ENCODE measurements at regions not wholly inside any gene's neighbourhood (a gene's known extent, or its start where the extent isn't known, plus 50 kb on each side); places are given as distances from the start of the nearest gene placed in this dataset.
"Not testable (repeated sequence)": the region's sequence is repeated elsewhere in the genome, so short reads cannot be mapped to it uniquely, and the experiment has no call there.

DNA sequence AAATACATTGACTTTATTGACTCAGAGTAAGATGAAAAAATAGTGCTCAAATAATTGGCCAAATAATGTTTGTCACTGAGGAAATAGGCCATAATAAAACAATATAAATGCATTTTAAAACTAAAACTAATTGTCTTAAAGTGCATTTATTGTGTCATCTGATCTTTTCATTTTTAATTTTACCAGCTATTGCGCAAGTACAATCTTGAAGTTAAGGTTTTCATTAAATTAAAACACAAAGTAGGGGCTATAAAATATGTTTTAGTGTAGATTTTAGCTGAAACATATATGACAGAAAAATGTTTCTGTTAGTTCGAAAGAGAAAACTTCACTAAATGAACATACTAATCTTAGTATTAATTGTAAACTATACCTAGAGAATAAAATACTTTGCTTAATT, 832.8 kb downstream of the FSCB start:
- no peak for DNase-seq

DNA sequence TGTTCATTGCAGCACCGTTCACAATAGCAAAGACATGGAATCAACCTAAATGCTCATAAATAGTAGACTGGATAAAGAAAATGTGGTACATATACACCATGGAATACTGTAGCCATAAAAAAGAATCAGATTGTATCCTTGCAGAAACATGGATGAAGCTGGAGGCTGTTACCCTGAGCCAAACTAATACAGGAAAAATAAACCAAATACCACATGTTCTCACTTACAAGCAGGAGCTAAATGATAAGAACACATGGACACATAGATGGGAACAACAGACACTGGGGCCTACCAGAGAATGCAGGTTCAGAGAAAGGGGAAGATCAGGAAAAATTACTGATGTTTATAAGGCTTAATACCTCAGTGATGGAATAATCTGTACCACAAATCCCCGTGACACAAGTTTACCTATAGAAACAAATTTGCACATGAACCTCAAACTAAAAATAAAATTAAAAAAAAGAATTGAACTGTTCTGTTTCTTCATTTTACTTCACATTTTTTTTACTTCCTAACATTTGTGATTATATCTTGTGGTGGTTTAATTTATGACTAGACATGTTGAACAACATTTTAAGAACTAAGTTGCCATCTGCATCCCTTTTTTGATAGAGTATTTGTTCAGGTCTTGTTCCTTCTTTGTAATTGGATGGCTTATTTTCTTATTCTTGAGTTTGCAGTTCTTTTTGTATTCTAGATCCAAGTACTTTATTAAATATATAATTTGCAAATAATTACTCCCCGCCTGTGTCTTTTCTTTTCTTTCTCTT, 835.2 kb downstream of the FSCB start:
- no peak for DNase-seq

DNA sequence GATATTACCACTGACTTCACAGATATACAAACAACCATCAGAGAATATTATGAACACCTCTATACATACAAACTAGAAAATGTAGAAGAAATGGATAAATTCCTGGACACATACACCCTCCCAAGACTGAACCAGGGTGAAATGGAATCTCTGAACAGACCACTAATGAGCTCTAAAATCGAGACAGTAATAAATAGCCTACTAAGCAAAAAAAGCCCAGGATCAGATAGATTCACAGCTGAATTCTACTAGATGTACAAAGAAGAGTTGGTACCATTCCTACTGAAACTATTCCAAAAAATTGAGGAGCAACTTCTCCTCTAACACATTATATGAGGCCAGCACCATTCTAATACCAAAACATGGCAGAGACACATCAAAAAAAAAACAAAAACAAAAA, 837.7 kb downstream of the FSCB start:
- no peak for DNase-seq

DNA sequence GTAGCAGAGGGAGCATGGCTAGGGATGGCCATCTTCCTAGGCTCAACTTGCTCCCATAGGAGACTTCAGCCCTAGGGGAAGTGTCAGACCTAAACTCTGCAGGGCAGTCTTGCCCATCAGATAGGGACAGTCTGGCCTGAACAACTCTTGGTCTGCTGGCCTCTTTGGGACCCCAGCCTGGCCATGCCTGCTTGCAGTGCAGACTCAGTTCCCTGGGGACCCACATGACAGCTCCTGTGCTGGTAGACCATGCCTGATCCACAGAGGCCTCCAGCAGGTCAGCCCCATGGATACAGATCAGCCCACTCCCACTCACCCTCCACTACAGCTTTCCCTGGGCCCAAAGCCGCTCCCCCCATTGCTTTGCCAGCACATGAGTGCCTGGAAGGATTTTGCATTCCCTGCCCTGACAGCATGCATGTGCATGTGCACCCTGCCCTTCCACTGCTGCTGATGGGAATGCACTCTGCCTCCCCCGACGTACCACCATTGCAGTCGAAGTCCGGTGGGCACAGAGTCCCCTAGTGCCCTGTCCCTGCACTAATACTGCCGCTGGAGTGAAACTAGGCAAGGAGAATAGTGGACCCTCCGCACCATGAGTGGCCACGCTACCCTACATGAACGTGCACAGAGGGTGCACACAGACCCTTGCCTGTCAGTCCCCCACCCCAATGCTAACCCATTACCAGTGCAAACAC, 841.4 kb downstream of the FSCB start:
- DNase-seq: no peak

DNA sequence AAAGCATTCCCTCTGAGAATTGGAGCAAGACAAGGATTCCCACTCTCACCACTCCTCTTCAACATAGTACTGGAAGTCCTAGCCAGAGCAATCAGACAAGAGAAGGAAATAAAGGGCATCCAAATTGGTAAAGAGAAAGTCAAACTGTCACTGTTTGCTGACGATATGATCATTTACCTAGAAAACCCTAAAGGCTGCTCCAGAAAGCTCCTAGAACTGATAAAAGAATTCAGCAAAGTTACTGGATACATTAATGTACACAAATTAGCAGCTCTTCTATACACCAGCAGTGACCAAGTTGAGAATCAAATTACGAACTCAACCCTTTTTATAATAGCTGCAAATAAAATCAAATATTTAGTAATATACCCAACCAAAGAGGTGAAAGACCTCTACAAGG, 851.9 kb downstream of the FSCB start:
- DNase-seq: not testable (repeated sequence)

DNA sequence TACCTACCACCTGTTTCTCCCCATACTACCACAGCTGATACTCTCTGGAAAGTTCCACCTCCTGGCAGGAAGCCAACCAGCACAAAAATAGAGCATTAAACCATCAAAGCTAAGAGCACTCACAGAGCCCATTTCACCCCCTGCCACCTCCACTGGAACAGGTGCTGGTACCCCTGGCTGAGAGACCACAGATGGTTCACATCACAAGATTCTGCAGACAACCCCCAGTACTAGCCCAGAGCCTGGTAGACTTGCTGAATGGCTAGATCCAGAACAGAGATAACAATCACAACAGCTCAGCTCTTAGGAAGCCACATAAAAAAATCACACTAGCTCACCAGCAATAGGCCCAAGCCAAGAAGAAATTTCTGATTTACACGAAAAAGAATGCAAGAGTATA, 855.2 kb downstream of the FSCB start:
- no peak for DNase-seq

DNA sequence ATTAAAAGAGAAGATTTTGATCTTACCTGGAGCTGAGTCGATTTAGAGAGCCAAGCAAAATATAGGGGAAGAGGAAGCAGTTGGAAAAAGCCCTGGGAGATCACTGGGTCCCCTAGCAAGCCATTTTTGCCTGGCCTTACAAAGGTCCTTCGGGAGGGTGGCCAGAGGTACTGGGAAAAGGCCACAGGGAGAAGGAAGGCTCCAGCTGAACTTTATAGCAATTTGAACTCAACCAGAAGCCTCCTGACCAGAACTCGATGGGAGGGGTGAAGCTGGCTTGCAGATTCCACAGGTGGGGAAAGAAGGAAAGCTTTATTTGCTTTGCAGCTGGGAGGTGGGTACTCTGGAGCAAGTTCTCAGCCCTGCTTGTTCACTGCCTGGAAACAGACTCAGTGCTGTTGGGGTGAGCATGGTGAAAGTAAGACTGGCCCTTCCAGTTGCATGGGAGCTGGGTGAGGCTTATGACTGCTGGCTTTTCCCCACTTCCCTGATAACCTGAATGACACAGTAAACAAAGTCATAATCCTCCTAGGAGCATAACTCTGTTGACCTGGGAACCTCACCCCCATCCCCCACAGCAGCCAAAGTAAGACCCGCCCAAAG, 855.8 kb downstream of the FSCB start:
- no peak for DNase-seq

DNA sequence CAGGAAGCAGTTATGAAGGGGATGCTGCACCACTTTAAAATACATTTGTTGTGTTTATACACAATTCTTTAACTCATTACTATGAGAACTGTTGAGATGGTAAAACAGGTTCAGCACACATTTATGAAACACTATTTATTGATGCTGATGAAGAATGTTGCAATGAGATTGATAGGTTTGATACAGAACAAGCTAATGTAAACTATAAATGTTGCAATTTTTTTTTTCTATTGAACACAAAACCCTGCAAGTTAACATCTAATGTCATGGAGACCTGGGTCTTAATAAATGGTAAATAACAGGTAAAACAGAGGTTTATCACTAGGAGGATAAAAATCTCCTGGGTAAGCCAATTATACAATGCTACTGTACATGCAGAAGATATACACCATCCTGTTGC, 857.6 kb downstream of the FSCB start:
- DNase-seq: no peak

DNA sequence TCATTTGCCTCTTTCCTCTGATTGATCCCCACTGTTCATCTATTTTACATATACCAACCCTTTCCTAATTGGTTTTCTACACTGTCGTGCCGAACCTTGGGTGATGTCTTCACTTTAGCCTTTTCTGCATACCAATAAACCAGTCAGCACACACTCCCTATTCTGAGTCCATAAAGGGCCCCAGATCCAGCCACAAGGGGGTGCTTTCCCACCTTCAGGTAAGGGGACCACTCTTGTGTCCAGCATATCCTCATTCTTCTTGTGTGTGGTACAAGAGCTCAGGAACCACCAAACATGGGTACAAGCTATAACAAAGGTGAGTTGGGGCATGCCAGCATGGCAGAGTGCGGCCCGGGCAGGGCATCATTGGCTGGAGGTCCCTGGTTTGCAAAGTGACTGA, 859.8 kb downstream of the FSCB start:
- DNase-seq: no peak

DNA sequence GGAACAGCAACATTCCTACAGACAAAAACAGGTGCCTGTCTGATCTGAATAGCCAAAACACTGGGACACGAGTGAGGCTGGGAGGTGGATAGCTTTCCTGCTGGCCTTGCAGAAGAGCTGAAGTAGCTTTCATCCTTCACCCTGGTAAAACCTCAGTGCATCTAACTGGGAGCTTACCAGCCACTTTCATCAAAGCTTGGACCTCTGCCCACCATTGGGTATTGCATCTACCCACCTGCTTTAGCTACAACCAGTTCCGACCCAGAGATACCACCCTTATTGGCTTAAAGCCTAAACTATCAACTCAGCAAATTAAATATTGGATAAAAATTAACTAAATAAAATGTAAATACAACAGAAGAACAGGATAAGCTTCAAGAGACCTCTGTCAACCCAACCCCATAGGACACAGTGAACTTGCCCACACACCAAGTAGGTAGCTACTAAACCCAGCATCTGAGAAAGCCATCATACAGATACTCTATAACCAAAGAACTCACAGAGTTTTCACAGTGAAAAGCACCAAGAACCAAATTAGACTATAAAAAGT, 866.3 kb downstream of the FSCB start:
- DNase-seq: no peak

DNA sequence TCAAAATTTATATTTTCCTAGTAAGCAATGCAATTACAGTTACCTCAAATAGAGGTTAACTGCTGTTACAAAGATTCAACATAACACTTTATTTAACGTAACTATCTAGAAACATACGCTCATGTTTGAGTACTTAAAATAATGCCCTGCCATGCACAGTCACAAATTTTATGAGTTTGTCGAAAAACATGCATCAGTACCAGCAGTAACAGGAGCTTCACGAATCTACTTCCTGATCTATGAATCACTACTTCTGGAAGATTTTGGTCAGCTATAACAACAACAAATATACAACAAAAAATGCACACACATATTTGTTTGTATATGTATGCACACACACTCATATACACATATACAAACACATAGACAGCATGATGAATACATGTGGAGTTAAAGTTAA, 881.8 kb downstream of the FSCB start:
- no peak for DNase-seq

DNA sequence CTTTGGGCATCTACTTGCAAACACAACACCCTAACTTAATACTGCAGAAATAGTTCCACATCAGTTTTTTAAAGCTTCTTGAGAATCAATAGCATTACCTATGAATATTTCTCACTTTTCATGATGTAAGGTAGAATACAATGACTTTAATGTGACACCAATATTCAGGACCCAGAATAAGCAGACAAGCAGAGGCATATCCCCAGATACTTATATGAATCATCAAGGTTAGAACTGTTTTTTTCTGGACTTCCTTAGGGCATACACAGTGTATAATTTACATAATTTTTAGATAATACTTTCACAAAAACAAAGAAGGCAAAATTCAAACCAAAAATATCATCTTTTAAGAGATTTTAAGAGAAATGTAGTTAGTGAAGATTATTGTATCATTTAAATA, 885.8 kb downstream of the FSCB start:
- no peak for DNase-seq

DNA sequence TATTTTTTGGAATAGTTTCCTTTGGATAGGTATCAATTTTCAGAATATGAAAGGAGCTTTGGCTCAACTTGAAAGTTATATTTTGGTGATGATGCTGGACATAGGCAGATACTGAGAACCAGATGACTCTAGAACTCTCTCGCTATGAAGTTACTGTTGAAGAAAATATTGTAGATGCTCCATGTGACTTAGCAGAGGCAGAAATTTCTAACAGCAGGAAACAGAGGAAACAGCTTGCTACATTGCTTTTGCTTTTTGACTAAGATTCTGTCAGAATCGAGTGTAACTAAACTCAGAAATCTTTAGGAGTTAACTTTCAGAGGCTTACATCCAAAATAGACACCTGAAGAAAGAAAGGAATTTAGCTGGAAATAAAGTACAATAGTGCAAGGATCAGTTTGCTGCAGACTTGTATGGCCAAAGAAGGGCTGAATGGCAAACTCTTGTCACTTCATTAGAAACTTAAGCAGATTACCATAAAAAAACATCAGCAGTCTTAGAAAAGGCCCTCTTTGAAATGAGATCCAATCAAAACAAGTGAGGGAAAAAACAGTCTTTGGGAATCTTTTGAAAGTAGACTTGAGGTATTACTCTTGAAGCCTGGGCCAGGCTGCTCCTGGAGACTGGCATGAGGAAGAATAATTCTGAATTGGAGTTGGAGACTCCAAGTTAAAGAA, 911.8 kb downstream of the FSCB start:
- DNase-seq: no peak

DNA sequence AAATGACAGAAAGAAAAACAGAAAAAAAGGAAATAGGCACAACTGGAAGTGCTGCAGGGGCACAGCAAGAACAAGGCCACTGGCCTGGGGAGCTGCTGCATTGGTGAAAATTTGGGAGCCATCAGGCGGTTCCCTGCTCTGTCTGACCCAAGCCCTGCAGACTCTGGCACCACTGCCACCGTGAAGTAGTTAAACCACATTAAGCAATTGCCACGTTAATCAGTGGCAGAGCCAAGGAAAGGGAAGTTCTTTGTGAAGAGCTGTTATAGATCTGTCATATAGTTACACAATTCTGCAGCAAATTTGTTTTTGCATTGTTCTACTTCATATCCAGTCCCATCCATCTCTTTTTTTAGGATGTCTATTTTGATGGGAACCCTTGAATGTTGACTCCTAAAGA, 915.3 kb downstream of the FSCB start:
- DNase-seq: no peak

DNA sequence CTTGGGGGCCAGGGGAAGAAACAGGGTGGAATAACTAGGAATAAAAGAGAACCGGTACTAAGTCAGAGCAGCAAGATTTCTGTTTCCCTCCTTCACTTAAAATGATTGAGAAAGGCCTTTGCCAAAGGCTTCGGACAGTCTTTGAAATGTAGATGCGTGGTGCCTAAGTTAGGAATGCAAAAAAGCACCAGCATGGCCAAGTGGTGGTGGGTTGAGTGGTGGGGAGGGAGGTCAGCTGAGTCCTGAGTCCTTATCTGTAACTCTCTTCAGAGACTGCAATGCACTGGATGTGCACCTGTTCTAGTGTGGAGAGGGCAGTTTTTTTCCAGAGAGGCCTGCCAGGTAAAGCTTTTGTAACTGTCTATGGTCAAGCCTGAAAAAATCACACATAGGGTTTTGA, 919.9 kb downstream of the FSCB start:
- no peak for DNase-seq

DNA sequence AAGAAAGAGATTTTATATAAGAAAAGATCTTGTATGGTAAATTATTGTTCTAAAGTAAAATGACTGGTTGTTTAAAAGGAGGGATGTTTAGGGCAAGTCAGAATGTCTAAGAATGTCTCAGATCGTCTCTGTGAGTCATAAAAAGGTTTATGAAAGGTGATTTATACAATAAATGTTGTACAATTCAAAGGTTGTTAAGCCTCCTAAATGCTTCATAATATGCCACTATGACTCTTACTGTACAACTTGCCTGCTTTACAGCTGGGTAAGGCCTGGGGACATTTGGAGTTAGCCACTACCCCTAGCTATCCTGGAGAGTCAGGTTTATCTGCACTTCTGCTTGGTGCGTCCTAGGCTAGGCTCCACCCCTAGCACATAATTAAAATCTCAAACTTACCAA, 927.4 kb downstream of the FSCB start:
- DNase-seq: no peak

DNA sequence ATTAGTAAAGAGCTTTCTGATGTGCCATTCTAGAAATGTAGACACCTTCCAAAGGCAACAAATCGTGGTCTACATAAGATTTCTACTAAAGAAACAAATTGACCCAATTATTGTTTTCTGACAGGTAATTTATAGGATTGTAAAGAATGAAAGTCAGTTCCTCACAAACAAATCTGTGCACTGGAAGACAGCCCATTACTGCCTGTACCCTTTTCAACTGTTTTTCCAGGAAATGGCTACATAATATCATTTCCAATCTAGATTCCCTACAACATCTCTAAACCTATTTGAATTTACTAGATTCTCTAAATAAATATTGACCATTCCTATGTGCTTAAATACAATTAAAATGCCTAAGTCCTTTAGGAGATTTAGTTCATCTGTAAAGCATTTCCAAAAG, 939.1 kb downstream of the FSCB start:
- DNase-seq: no peak

DNA sequence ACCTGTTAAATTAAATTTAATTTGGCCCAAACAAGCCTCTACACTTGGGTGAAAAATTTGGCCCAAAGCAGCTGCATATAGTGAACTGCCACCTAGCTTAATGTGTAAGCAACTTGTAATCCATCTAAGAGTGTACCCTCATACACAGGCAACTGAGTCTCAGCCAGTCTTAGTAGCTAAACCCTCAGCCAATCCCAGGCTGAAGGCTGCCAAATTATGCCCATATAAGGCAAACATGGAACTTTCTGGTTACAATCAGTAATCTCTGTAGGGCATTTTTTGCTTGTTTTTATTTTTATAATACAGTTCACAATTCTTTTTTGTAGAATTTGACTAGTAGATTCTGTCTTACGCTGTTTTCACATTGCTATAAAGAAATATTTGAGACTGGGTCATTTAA, 958.7 kb downstream of the FSCB start:
- no peak for DNase-seq

DNA sequence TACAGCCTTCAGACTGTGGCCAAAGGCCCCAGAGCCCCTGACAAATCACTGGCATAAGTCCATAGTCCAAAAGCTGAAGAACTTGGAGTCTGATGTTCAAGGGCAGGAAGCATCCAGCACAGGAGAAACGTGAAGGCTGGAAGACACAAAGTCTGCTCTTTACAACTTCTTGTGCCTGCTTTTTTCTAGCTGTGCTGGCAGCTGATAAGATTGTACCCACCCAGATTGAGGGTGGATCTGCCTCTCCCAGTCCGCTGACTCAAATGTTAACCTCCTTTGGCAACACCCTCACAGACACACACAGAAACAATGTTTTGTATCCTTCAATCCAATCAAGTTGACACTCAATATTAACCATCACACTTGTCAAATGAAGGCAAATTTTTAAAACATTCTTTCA, 959.5 kb downstream of the FSCB start:
- not testable (repeated sequence) for DNase-seq

DNA sequence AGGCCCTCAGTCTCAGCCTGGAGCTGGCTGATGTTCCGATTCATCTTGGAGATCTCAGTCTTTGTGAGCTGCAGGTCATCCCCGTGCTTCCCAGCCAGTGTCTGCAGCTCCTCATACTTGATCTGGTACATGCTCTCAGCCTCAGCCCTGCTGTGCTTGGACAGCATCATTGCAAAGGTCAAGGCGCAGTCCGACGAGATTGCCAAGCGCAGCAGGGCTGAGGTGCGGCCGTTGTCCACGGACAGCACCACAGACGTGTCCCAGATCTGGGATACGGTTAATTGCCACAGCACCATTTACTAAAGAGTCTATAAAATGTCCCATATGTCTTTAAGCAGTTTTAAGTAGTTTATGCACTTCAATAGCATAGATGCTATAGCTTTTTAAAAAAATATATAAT, 965.7 kb downstream of the FSCB start:
- no peak for DNase-seq

DNA sequence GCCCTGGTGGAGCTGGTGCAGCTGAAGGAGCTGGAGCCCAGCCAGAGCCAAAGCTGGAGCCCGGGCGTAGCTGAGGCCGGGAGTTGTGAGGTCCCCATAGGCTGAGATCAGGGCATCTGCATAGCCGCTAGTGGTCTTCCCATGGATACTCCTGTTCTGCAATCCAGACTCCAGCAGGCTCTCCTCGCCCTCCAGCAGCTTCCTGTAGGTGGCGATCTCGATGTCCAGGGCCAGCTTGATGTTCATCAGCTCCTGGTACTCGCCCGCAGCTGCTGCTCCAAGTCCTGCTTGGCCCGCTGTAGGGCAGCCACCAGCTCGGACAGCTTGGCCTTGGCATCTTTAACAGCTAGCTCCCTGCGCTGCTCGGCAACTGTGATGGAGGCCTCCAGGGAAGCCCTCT, 966.1 kb downstream of the FSCB start:
- DNase-seq: no peak

DNA sequence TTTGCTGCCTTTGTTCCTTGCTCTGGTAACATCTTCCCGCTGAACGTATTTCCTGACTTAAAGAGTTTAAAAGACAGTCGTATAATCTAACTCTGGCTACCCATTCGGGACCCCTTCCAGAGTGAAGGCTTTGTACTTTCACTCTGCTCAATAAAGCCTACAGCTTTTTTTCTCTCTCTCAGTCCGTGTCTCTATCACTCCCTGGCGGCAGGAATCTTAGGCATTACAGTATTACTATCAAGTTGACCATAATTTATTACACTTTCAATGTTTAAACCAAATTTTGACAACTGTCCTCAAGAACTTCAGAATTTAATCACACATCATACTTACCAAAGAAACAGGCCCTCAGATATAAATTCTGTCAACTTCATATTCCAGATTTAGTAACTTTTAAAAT, 967.9 kb downstream of the FSCB start:
- no peak for DNase-seq

DNA sequence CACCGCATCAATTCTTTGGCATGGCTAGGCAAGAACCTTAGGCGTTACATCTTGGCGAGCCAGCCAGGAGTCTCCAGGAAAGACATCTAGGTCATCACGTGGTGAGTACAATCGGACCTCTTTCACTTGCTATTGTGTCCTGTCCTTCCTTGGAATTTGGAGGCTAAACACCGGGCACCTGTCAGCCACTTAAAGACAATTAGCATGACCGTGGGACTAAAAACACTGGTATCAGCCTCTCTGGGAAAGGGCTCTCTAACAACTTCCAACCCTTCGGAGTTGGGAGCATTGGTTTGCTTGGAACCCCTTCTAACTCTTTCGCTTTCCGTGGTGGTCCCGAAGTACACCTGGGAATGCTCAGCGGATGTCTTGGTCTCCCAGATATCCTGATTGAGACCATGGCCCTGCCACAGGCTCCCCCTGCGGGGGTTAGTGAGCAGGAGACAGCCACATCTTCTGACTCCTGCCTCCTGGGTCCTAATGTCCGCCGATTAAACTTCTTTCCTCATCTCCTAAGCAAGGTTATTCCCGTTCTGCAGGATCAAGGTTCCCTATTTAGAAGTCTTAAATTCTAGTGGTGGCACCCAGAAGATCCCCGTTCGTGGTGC, 971.7 kb downstream of the FSCB start:
- no peak for DNase-seq
